ENCODE measurements at regions not wholly inside any gene's neighbourhood (a gene's known extent, or its start where the extent isn't known, plus 50 kb on each side); places are given as distances from the start of the nearest gene placed in this dataset.

DNA sequence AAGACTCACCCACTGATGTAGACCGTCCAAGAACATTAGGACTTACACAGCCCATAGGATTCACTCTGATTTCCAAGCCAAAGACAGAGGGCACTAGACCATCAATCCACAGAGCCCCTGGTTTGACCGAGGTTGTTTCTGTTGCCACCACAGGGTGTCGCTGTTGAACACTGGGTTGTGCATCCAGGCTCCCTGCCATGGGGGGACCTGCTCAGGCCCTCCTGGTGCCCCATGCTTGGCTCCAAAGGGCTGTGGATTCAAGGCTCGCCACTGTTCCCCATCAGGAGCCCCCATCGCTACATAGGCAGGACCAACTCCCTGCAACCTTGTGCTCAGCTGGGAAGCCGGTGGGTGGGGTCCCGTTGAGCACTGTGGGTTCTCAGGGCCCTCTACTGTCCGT is 128.0 kb upstream of the ANO1 start:
- TF ChIP-seq, protein P1, sequence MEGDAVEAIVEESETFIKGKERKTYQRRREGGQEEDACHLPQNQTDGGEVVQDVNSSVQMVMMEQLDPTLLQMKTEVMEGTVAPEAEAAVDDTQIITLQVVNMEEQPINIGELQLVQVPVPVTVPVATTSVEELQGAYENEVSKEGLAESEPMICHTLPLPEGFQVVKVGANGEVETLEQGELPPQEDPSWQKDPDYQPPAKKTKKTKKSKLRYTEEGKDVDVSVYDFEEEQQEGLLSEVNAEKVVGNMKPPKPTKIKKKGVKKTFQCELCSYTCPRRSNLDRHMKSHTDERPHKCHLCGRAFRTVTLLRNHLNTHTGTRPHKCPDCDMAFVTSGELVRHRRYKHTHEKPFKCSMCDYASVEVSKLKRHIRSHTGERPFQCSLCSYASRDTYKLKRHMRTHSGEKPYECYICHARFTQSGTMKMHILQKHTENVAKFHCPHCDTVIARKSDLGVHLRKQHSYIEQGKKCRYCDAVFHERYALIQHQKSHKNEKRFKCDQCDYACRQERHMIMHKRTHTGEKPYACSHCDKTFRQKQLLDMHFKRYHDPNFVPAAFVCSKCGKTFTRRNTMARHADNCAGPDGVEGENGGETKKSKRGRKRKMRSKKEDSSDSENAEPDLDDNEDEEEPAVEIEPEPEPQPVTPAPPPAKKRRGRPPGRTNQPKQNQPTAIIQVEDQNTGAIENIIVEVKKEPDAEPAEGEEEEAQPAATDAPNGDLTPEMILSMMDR (IDR thresholded peaks at IDR 0.05), result no peak
- TF ChIP-seq POLR2AphosphoS5 (IDR thresholded peaks at IDR 0.05) (no peak), EP300 (IDR thresholded peaks at IDR 0.05) (no peak), POLR2A (IDR thresholded peaks at IDR 0.05) (no peak)

Data from sigmoid colon (tissue), 4 donors.